ENCODE measurements at regions not wholly inside any gene's neighbourhood (a gene's known extent, or its start where the extent isn't known, plus 50 kb on each side); places are given as distances from the start of the nearest gene placed in this dataset.

DNA sequence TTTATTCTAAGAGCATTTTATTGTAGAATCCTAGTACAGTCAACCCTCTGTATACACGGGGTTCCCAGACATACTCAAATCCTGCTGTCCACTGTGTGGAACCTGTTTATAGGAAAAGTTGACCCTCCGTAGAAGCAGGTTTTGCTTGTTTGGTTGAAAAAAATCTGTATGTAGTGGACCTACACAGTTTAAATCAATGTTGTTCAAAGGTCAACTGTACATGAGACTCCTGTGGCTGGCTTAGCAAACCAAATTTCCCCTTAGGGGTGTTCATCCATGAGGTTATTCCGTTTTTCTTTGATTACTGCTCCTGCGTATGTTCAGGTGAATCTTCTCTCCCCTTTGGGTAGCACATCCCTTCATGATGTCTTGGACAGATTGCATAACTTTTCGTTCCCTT lies 387.0 kb upstream of the ZFP64 start:
- no peak for DNase-seq (ENCODE audit: low spot score)

DNA sequence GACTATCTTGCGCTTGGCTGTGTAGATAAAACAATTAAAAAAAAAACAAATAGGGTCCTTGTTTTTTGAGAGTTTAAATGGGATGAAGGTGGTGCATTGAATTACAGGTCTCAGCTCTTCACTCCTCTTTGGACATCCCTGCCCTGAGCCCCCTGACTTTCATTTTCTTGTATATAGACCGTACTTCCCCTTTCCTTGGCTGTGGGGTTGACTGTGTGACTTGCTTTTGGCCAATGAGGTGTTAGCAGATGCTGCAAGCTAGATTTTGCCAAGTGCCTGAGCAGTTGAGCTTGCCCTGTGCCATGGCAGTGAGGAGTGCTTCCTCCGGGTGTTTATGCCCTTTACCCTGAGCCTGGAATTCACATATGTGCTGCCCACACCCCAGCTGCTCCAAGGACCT lies 386.1 kb upstream of the ZFP64 start:
- DNase-seq (ENCODE audit: low spot score), result no peak

DNA sequence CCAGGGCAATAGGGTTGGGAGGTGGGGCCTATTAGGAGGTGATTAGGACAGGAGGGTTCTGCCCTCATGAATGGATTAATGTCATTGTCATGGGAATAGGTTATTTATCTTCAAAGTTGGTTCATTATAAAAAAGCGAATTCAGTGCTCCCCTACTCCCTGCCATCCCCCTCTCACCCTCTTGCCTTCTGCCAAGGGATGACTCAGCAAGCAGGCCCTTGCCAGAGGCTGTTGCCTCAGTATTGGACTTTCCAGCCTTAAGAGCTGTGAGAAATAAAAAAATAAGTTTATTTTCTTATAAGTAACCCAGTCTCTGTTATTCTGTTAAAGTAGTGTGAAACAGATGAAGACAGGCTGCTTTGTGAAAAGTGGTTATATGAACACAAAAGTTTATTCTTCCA lies 381.1 kb upstream of the ZFP64 start:
- DNase-seq (ENCODE audit: low spot score), result no peak

DNA sequence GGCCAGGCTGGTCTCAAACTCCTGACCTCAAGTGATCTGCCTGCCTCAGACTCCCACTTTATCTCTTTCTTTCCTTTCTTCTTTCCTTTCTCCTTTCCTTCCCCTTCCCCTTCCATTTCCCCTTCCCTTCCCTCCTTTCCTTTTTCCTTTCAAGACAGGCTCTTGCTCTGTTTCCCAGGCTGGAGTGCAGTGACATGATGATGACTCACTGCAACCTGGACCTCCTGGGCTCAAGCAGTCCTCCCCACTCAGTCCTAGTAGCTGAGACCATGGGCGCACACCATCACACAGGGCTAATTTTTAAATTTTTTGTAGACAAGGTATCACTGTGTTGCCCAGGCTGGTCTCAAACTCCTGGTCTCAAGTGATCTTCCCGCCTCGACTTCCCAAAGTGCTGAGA lies 377.6 kb upstream of the ZFP64 start:
- DNase-seq (ENCODE audit: low spot score), result no peak

DNA sequence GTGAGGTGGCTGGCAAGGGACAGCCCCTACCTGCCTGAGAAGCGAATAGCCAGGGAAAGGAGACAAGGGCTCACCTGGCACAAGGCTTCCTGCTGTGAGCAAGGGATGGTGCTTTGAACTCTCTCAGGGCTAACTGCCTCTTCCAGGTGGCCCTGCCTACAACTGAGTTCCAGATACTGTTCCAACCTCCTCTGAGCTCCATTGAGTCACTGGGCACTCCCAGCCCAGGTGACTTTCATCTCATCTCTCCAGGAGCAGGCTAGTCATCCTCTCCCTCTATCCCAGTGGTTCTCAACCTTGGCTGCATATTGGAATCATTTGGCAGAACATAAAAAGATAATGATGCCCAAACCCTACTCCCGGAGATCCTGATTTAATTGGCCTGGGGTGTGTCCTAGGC lies 374.0 kb upstream of the ZFP64 start:
- no peak for DNase-seq (ENCODE audit: low spot score)

DNA sequence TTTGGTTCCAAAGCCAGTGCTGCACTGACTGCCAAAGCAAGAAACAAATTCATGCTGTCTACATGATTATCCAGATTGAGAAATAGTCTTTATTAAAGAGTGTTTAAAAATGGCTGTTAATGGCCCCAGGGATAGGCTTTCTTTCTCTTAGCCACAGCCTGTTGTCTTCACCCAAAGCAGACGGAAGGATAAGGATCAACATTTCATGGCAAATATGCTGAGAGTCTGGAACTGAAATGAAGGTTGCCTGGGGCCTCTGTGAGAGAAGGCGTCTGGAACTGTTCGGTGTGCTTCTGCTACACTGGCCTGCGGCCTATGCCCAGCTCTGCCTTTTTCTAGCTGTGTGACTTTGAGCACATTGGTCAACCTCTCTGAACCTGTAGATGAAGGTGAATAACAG lies 373.0 kb upstream of the ZFP64 start:
- no peak for DNase-seq (ENCODE audit: low spot score)

DNA sequence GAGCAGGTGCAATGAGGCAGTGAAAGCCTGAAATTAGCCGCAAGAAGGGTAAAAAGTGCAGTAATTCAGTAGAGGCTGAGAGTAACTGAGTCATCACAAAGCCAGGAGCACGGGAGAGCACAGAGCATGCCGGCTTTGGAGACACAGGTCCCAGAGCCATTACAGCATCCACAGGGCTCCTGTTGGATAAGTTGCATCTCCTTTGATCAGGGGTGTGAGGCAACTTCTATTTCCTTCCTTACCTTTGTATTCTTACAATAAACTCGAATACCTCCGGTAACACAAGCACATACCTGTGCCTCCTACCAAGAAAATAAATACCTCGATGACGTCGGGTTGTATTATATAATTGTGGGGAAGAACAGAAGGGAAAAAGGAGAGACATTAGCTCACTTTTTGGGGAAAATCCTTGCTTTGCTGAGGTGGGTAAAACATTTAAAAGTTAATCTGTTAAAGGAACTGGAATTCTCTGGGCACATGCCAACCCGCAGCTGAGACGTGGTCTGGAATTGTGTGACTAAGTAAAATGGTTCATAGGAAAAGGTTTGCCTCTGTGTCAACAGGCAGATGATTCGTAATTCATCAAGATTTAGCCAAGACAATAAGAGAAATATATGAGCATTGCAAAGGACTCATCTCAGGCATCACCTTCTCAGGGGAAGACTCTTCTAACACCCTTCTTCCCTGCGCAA lies 360.7 kb upstream of the ZFP64 start:
- DNase-seq (ENCODE audit: low spot score), result no peak

DNA sequence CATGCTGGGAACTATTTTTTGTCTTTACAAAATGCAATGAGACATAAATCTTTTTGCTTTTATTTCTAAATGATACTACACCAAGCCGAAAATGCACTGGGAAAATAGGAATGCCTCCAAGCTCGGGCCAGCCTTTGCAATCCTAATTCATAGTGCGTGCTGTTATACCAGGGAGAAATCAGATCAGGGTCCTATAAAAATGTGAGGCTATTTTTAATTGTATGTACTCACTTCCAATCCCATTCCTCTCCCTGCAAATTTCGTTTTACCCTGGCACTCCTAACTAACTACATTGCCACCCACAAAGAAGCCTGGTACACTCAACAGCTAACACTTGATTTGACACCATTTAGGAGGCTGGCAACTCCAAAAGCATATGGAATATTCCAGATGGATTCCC lies 350.6 kb upstream of the ZFP64 start:
- DNase-seq (ENCODE audit: low spot score), result no peak

DNA sequence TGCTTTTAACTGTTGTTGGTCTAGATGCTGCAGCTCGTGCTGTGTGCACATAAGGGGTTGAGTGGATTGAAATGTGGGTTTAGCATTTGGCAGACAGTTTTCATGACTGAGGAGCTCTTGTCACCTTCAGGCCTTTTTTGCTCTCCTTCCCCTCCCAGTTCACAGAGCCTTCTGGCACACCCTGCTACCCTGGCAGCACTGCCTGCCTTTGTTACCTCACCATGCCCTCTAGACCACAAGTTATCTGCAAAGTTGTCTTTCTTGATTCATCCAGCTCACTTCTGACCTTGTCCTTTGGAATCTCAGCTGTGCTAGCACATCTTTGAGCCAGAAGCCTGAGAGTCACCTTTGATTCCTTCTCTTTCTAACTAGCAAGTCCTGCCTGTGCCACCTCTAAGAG lies 348.9 kb upstream of the ZFP64 start:
- DNase-seq (ENCODE audit: low spot score), result no peak

DNA sequence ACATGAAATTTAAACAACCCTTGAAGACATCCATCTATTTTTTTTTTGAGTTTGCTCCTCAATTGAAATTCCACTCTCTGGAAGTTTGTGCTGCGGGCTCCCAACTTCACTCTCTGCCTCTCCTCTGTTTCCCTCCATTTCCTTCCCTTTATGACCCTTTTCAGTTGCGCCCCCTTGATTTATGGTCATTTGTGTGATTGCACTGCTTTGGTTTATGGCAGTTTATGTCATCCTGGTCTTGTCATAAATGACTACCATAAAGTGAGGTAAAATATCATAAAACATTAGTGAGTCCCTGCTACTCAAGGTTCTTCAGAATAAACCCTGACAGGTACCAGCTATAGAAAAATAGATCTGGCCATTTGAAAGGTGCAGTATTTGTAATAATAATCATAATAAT lies 348.3 kb upstream of the ZFP64 start:
- DNase-seq (ENCODE audit: low spot score), result no peak

DNA sequence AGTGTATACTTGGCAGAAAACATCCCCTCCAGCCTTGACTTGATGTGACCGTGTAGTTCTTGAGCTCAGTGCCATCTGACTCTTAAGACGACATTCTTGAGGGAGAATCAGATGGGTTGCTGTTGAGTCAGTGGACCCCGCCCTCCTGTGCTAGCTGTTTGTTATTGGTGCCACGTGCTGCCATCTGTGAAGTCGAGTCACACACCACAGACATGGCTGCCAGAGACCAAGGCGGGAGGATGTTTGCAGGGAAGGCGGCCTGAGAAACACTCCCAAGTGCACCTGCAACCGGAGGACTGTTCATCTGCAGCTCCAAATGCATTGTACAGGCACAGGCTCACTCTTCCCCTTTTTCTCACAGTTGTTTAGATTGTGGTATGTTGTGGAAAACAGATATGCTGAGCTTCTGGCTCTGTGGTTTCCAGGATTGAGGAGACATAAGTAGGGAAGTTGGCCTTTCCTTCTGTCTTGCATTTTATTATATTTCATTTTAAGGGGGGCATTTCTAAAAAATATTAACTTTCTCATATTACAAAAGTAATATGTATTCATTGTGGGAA lies 345.3 kb upstream of the ZFP64 start:
- DNase-seq (ENCODE audit: low spot score), result no peak

DNA sequence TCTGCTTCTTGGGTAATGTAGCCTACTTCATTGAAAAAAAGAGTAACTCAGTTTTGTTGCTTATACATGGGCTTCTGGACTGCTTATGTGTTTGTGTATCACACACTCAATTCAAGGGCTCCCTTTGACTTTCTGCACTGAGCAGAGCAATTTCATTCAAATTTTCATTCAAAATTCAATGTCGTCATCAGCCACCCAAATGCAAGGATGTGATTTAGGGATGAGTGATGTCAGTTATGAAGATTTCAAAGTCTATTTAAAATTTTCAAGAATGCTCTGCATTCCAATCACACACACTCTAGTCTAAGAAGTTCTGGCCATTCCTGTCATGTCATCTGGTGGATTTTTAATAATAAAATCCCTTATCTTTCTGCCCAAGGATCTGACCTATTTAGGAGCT lies 344.5 kb upstream of the ZFP64 start:
- DNase-seq (ENCODE audit: low spot score), result no peak

DNA sequence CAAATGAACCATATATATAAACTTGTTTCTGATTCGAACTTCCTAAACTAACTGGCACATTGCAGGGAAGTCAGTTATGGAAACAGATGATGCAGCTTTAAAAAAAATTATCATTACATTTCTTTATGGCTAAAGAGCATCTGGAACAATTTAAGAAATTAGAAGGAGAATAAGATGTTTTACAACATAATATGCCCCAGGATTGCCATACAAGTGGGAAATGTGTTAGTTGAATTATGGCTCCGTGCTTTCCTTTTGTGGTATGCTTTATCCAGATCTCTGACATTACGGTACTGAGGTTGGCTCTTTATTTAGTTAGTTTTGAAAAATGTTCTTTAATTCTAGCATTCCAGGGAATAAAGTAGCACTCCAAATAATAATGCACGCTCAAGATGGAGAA lies 343.0 kb upstream of the ZFP64 start:
- DNase-seq (ENCODE audit: low spot score), result no peak

DNA sequence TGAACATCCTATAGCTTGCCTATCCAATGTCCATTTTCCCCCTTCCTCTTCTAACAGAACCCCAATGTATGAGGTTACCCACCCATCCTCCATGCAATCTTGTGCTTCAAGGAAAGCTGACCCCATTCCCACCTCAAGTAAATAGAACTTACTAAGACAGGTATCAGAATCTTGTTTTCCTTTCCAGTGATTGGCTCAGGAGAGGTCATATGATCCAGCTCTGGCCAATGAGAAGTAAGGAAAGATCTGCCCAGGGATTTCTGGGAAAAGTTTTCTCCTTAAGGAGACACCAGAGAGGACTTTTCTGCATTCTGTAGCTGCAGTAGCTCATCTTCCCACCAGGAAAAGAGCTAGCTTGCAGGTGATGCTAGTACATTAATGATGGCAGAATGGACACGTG lies 341.8 kb upstream of the ZFP64 start:
- no peak for DNase-seq (ENCODE audit: low spot score)

DNA sequence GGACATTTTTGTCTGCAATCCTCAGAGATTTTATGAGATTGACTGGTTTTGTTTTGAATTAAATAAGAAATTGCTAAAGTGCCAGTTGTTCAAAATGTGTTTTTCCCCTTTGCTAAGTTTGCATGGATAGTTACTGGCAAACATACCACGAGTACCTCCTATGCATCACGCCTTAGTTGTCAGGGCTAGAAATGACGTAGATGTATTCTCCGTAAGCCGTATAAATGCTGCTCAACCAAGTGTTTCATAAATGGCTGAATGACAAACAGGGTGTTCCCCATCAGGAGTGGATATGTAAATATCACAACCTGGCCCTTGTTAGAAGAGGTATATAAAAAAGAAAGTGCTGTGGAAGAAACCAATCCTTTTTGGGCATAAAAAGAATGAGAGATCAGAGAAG lies 341.1 kb upstream of the ZFP64 start:
- no peak for DNase-seq (ENCODE audit: low spot score)

DNA sequence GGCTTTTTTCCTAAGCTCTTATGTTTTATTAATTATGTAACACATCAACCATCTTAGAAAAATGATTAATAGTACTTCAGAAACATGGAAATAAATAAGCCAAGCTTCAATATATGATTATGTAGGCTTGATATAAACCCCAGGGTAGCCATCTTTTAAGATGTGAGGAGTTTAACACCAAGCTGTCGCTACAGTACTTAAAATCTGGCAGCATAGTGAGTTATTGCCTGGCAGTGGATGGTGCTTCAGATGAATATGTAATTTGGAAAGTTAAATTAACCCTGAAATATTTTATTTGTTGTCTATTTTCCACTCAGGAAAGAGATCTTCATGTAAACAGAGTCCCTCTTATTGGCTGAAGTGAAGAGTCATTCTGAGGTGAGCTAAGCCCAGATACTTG lies 339.0 kb upstream of the ZFP64 start:
- DNase-seq (ENCODE audit: low spot score), result no peak

DNA sequence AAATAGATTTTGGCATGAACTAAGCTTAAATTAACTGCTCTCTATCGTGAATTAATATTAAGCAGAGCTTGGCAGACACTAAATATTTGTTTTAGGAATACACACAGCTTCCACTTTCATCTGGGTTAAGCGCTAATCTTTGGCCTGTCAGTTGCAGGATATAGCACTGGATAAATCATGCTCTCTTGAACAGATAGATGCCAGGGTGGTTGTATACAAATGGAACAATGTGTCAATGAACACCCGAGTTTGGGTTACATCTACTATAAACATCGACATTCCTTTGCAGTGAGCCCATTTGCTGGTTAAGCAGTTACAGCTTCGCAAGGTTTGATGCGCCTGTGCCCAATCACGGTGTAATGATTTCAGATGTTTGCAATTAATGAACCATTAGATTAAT lies 338.2 kb upstream of the ZFP64 start:
- DNase-seq (ENCODE audit: low spot score), result no peak

DNA sequence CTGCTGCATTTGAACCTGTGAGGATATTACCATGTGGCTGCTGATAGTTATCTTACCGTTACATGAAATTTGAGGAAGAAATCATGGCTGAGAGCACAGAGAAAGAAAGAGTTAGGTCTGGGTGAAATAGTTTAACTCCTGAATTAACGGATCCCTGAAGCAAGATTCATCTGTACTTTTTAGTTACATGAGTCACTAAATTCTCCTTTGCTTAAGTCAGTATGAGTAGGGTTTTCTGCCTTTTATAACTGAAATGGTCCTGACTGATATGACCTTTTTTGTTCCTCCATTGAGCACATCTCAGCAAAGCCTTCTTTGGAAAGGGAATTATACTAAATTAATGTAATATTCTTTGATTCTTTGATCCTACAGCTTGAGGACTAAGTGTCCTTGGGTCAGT lies 333.3 kb upstream of the ZFP64 start:
- DNase-seq (ENCODE audit: low spot score), result no peak

DNA sequence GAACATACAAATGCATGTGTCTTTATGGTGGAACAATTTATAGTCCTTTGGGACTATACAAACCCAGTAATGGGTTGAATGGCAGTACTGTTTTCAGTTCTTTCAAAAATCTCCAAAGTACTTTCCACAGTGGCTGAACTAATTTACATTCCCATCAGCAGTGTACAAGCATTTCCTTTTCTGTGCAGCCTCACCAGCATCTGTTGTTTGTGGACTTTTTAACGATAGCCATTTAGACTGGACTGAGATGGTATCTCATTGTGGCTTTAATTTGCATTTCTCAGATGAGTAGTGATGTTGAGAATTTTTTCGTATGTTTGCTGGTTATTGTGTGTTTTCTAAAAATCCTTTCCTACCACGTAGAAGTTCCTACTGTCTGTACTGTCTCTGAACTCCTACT lies 327.2 kb upstream of the ZFP64 start:
- DNase-seq (ENCODE audit: low spot score), result no peak

DNA sequence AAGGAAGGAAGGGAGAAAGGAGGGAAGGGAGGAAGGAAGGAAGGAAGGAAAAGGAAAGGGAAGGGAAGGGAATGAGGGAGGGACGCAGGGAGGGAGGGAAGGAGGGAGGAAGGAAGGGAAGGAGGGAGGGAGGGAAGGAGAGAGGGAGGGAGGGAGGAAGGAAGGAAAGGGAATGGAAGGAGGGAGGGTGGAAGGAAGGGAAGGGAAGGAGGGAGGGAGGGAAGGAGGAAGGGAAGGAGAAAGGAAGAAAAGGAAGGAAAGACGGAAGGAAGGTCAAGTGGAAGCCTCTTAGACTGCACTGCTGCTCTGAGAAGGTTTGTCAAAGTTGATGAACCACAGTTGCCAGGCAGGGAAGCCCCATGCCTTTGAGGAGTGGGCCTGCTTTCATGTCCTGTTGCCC lies 324.3 kb upstream of the ZFP64 start:
- no peak for DNase-seq (ENCODE audit: low spot score)

DNA sequence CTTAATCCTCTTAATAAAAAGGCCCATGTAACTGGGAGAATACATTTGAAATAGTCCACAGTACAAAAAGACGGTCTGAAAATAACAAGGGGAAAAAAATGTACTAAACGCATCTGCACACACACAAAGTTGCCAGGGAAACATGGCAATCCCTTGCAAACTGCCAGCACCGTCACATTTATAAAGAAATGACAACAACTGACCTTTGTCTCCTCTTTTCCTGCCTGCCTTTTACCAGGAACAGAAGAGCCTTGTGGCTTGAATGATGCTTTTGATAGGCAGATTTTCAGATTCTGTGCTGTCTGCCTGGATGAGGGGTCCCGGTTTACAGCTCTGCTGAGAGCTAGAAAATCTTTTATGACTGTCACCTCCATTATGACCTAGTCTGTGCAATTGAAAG lies 308.6 kb upstream of the ZFP64 start:
- no peak for DNase-seq (ENCODE audit: low spot score)

DNA sequence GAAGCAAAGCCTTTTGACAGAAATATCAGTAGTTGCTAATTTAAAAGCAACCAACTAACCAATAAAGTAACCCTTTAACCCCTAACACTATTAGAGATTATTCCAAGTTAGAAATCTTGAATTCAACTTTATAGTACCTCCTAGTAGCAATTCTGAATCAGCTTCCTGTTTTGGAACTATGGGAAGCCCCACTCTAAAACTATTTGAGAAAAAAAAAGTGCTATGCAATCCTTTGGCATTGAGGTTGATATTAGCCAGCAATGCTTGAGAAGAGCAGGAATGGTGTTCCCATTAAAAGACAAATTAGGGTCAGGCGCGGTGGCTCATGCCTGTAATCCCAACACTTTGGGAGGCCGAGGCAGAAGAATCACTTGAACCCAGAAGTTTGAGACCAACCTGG lies 306.2 kb upstream of the ZFP64 start:
- no peak for DNase-seq (ENCODE audit: low spot score)

DNA sequence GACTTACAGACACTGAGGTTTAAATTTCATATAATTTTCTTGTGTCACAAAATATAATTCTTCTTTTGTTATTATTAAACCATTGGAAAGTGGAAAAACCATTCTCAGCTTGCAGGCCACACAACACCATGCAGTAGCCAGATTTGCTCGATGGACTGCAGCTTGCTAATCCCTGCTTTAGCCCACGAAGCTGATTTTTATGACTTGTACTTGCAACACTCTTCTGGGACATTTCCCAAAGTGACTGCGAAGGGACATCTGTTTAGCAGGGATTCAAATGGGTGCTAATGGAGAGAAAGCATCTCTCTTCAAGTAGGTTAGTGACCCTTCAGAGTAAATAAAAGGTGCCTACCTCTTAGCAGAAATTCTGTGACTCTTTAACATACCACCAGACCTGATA lies 304.6 kb upstream of the ZFP64 start:
- no peak for DNase-seq (ENCODE audit: low spot score)

DNA sequence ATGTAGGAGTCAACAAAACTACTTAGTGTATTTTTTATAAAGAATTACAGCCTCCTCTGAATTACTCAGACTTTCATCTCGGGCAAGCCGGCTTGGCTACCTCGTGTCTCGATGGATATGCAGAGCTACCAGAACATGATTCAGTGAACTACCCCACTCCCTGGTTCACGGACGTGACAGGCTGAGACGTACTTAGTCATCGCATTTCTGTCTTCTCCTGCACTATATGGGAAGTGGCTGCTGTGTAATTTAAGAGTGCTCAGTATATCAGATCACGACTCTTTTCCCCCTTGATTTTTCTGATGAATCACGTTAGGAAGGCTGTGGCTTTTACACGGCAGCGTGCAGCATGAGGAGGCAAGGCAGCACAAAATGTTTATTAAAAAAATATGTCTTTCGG lies 302.7 kb upstream of the ZFP64 start:
- peak; percentile 49 for DNase-seq (ENCODE audit: low spot score)

Measured in ureter (tissue), 1 donor.